Liver (tissue), 8 donors: ENCODE measurements at regions not wholly inside any gene's neighbourhood (a gene's known extent, or its start where the extent isn't known, plus 50 kb on each side); places are given as distances from the start of the nearest gene placed in this dataset.

Experiments
- DNase-seq: peaks from one replicate; pipeline ENCODE4 v3.0.0-alpha.2; 2017; ENCODE audit warnings: low spot score
- H3K27ac ChIP-seq, 2 donors: one replicate each; pipeline ENCODE4 v1.7.0; 2013; ENCODE audit warnings: inconsistent platforms in 2 of 2, low read length in 2 of 2, control low read depth in 1 of 2, low read depth in 1 of 2, mild to moderate bottlenecking in 1 of 2
- H3K27me3 ChIP-seq, 4 donors: one replicate each; pipeline versions ENCODE4 v1.6.1 to v1.7.0; 2013; ENCODE audit warnings: low read length in 3 of 4, inconsistent platforms in 1 of 4, mild to moderate bottlenecking in 1 of 4, moderate library complexity in 1 of 4; ENCODE audit not compliant: control insufficient read depth in 4 of 4, insufficient read depth in 4 of 4
- H3K36me3 ChIP-seq, 4 donors: one replicate each; pipeline versions ENCODE4 v1.6.1 to v1.7.0; 2013; ENCODE audit warnings: low read length in 3 of 4, mild to moderate bottlenecking in 3 of 4, low read depth in 1 of 4, moderate library complexity in 1 of 4; ENCODE audit not compliant: control insufficient read depth in 4 of 4, insufficient read depth in 3 of 4
- H3K4me1 ChIP-seq, 4 donors: one replicate each; pipeline versions ENCODE4 v1.6.1 to v1.7.0; 2013; ENCODE audit warnings: low read length in 3 of 4, mild to moderate bottlenecking in 3 of 4, moderate library complexity in 1 of 4; ENCODE audit not compliant: control insufficient read depth in 4 of 4, insufficient read depth in 4 of 4
- H3K4me3 ChIP-seq, 3 donors: one replicate each; pipeline versions ENCODE4 v1.6.1 to v1.7.0; 2013; ENCODE audit warnings: low read length in 3 of 3, control low read depth in 1 of 3, low read depth in 1 of 3, mild to moderate bottlenecking in 1 of 3
- H3K9ac ChIP-seq, 2 donors: one replicate each; pipeline ENCODE4 v1.7.0; 2013; ENCODE audit warnings: low read length in 2 of 2, mild to moderate bottlenecking in 2 of 2, moderate library complexity in 2 of 2, control low read depth in 1 of 2, low read depth in 1 of 2
- H3K9me3 ChIP-seq, 4 donors: one replicate each; pipeline versions ENCODE4 v1.6.1 to v1.7.0; 2013; ENCODE audit warnings: low read length in 3 of 4; ENCODE audit not compliant: control insufficient read depth in 4 of 4
- CTCF ChIP-seq: fragments of 150-350 bp; IDR thresholded peaks from 2 replicates; pipeline ENCODE4 v1.5.1; 2017; ENCODE audit warnings: improper control_type of control experiment, low read depth, low read length; ENCODE audit not compliant: missing input control
- EGR1 ChIP-seq, 2 donors: IDR thresholded peaks; 2 replicates each; pipeline ENCODE4 v1.6.1; 2016 to 2018; ENCODE audit warnings: antibody characterized with exemption in 2 of 2, low read depth in 2 of 2
- FOXA1 ChIP-seq: IDR thresholded peaks from 2 replicates; pipeline ENCODE4 v1.6.1; 2016; ENCODE audit warnings: antibody characterized with exemption
- FOXA2 ChIP-seq: IDR thresholded peaks from 2 replicates; pipeline ENCODE4 v1.6.1; 2016; ENCODE audit warnings: antibody characterized with exemption
- GABPA ChIP-seq, 2 donors: IDR thresholded peaks in 1 of 2; conservative IDR thresholded peaks in 1 of 2; 2 replicates each; pipeline ENCODE4 v1.6.1; 2016; ENCODE audit warnings: antibody characterized with exemption in 2 of 2, mild to moderate bottlenecking in 1 of 2, moderate library complexity in 1 of 2
- HNF4A ChIP-seq, 2 donors: conservative IDR thresholded peaks; 2 replicates each; pipeline ENCODE4 v1.6.1; 2016; ENCODE audit warnings: antibody characterized with exemption in 2 of 2, mild to moderate bottlenecking in 2 of 2
- HNF4G ChIP-seq: IDR thresholded peaks from 2 replicates; pipeline ENCODE4 v1.6.1; 2016; ENCODE audit warnings: antibody characterized with exemption
- JUND ChIP-seq, 2 donors: IDR thresholded peaks; 2 replicates each; pipeline ENCODE4 v1.6.1; 2016; ENCODE audit warnings: antibody characterized with exemption in 2 of 2
- NR2F2 ChIP-seq: IDR thresholded peaks from 2 replicates; pipeline ENCODE4 v1.6.1; 2016; ENCODE audit warnings: antibody characterized with exemption
- RAD21 ChIP-seq, 2 donors: IDR thresholded peaks; 2 replicates each; pipeline ENCODE4 v1.6.1; 2016; ENCODE audit warnings: antibody characterized with exemption in 2 of 2, mild to moderate bottlenecking in 2 of 2
- RXRA ChIP-seq, 2 donors: IDR thresholded peaks; 2 replicates each; pipeline ENCODE4 v1.6.1; 2017 to 2018; ENCODE audit warnings: antibody characterized with exemption in 2 of 2, mild to moderate bottlenecking in 1 of 2
- SP1 ChIP-seq: IDR thresholded peaks from 2 replicates; pipeline ENCODE4 v1.6.1; 2018; ENCODE audit warnings: antibody characterized with exemption, mild to moderate bottlenecking
- TAF1 ChIP-seq: conservative IDR thresholded peaks from 2 replicates; pipeline ENCODE4 v1.6.1; 2016; ENCODE audit warnings: antibody characterized with exemption, mild to moderate bottlenecking
- YY1 ChIP-seq: IDR thresholded peaks from 2 replicates; pipeline ENCODE4 v1.6.1; 2016; ENCODE audit warnings: antibody characterized with exemption, mild to moderate bottlenecking
- WGBS: extraction: QIAGEN DNeasy Blood & Tissue Kit; methylation state at CpG from one replicate; pipeline ENCODE4 v1.1.7; 2013; 5-methylcytosine and 5-hydroxymethylcytosine counted together
- TF ChIP-seq, protein P1 (sequence below): IDR thresholded peaks from 2 replicates; pipeline ENCODE4 v1.6.1; 2016; ENCODE audit warnings: antibody characterized with exemption
- TF ChIP-seq, protein P2 (sequence below): IDR thresholded peaks from 2 replicates; pipeline ENCODE4 v1.6.1; 2016; ENCODE audit warnings: antibody characterized with exemption, mild to moderate bottlenecking
- TF ChIP-seq, protein P3 (sequence below): IDR thresholded peaks from 2 replicates; pipeline ENCODE4 v1.6.1; 2016; ENCODE audit warnings: antibody characterized with exemption
- TF ChIP-seq, protein P4 (sequence below): IDR thresholded peaks from 2 replicates; pipeline ENCODE4 v1.6.1; 2016; ENCODE audit warnings: antibody characterized with exemption
- donor health status: healthy.
- donor health status: healthy.
- donor health status: healthy.
- donor health status: healthy.
- donor health status: healthy.

- 84% methylated on average over 1 of the region's 1 CpG for WGBS
- H3K36me3 ChIP-seq = no peaks in the 10 kb centered on the region
- H3K27me3 ChIP-seq = no peaks in the 10 kb centered on the region
- no peaks in the 10 kb centered on the region for H3K4me1 ChIP-seq
- H3K27ac ChIP-seq = no peak overlapping the region
- H3K9me3 ChIP-seq = no peaks in the 10 kb centered on the region
- H3K9ac ChIP-seq = no peak overlapping the region
- no peak for DNase-seq
- no peak for TF ChIP-seq SP1
- TF ChIP-seq, protein P1, sequence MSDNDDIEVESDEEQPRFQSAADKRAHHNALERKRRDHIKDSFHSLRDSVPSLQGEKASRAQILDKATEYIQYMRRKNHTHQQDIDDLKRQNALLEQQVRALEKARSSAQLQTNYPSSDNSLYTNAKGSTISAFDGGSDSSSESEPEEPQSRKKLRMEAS = no peak
- peak; percentile 7 for TF ChIP-seq CTCF
- TF ChIP-seq RAD21 (IDR thresholded peaks at IDR 0.05) = peak in 1 of 2 donors; percentile 21
- TF ChIP-seq, protein P2, sequence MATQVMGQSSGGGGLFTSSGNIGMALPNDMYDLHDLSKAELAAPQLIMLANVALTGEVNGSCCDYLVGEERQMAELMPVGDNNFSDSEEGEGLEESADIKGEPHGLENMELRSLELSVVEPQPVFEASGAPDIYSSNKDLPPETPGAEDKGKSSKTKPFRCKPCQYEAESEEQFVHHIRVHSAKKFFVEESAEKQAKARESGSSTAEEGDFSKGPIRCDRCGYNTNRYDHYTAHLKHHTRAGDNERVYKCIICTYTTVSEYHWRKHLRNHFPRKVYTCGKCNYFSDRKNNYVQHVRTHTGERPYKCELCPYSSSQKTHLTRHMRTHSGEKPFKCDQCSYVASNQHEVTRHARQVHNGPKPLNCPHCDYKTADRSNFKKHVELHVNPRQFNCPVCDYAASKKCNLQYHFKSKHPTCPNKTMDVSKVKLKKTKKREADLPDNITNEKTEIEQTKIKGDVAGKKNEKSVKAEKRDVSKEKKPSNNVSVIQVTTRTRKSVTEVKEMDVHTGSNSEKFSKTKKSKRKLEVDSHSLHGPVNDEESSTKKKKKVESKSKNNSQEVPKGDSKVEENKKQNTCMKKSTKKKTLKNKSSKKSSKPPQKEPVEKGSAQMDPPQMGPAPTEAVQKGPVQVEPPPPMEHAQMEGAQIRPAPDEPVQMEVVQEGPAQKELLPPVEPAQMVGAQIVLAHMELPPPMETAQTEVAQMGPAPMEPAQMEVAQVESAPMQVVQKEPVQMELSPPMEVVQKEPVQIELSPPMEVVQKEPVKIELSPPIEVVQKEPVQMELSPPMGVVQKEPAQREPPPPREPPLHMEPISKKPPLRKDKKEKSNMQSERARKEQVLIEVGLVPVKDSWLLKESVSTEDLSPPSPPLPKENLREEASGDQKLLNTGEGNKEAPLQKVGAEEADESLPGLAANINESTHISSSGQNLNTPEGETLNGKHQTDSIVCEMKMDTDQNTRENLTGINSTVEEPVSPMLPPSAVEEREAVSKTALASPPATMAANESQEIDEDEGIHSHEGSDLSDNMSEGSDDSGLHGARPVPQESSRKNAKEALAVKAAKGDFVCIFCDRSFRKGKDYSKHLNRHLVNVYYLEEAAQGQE = no peak
- no peak for TF ChIP-seq RXRA (IDR thresholded peaks at IDR 0.05)
- TF ChIP-seq GABPA (IDR thresholded peaks at IDR 0.05 in 1 of 2, conservative IDR thresholded peaks at IDR 0.05 in 1 of 2) = no peak
- no peak for TF ChIP-seq TAF1
- H3K4me3 ChIP-seq = no peak overlapping the region
Measured at GRCh38 chr11:37657645-37658044, 1059.6 kb upstream of the RAG2 start.

DNA sequence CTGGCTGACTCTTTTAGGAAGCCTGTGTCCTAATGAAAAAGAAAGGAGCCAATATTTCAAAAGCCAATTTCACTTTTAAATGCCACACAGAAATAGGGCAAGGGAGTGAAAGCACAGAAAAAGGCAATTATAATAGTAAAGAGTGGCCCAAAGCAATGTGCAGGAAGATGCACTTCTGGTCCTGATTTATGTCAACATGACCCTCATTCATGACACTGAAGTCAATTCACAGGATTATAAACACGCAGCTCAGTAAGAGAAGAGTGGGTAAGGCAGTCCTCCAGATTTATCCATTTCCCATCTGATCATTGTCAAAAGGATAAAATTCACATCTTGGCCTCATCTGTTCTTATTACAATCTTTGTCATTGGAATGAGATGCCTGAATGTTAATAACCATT is 1049.7 kb upstream of the RAG2 start:
- H3K36me3 ChIP-seq = no peaks in the 10 kb centered on the region
- DNase-seq = no peak
- H3K27me3 ChIP-seq = no peaks in the 10 kb centered on the region
- no peak overlapping the region for H3K27ac ChIP-seq
- TF ChIP-seq FOXA2 (no peak), TAF1 (no peak), SP1 (no peak), GABPA (IDR thresholded peaks at IDR 0.05 in 1 of 2, conservative IDR thresholded peaks at IDR 0.05 in 1 of 2) (no peak), HNF4G (no peak), HNF4A (conservative IDR thresholded peaks at IDR 0.05) (no peak), CTCF (no peak), RXRA (IDR thresholded peaks at IDR 0.05) (no peak), EGR1 (IDR thresholded peaks at IDR 0.05; ENCODE audit: low read depth in 2 of 2) (no peak), NR2F2 (no peak), FOXA1 (no peak), RAD21 (IDR thresholded peaks at IDR 0.05) (no peak), YY1 (no peak), JUND (IDR thresholded peaks at IDR 0.05) (no peak)
- TF ChIP-seq, protein P1 = no peak
- TF ChIP-seq, protein P3, sequence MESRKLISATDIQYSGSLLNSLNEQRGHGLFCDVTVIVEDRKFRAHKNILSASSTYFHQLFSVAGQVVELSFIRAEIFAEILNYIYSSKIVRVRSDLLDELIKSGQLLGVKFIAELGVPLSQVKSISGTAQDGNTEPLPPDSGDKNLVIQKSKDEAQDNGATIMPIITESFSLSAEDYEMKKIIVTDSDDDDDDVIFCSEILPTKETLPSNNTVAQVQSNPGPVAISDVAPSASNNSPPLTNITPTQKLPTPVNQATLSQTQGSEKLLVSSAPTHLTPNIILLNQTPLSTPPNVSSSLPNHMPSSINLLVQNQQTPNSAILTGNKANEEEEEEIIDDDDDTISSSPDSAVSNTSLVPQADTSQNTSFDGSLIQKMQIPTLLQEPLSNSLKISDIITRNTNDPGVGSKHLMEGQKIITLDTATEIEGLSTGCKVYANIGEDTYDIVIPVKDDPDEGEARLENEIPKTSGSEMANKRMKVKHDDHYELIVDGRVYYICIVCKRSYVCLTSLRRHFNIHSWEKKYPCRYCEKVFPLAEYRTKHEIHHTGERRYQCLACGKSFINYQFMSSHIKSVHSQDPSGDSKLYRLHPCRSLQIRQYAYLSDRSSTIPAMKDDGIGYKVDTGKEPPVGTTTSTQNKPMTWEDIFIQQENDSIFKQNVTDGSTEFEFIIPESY = no peak
- TF ChIP-seq, protein P4, sequence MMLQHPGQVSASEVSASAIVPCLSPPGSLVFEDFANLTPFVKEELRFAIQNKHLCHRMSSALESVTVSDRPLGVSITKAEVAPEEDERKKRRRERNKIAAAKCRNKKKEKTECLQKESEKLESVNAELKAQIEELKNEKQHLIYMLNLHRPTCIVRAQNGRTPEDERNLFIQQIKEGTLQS = no peak
- TF ChIP-seq, protein P2 = no peak
- H3K4me3 ChIP-seq = no peak overlapping the region
- H3K9ac ChIP-seq = no peak overlapping the region
- H3K4me1 ChIP-seq = no peaks in the 10 kb centered on the region
- WGBS = 65% methylated on average over 1 of the region's 1 CpG
- H3K9me3 ChIP-seq = no peaks in the 10 kb centered on the region
